ENCODE measurements at regions not wholly inside any gene's neighbourhood (a gene's known extent, or its start where the extent isn't known, plus 50 kb on each side); places are given as distances from the start of the nearest gene placed in this dataset.

GRCh38 chr12:102593134-102593533 is 112.8 kb upstream of the IGF1 start:
- H3K27me3 ChIP-seq = no peaks in the 10 kb centered on the region
- intact Hi-C loops (cut with DNase I; ENCODE audit: low total_unique reads) (no loop called here), in situ Hi-C loops (cut with MboI; ENCODE audit: low pct_ligation_motif_present in 1 of 4, low pct_unique_long_range_greater_than_20kb in 1 of 4, low sequenced_read_pairs in 3 of 4) (no loop called here)
- no peak for TF ChIP-seq POLR2A (IDR thresholded peaks at IDR 0.05)
- no peak for TF ChIP-seq CTCF (IDR thresholded peaks at IDR 0.05)
- no peak for TF ChIP-seq POLR2AphosphoS5 (IDR thresholded peaks at IDR 0.05)
- no peak for TF ChIP-seq EP300 (IDR thresholded peaks at IDR 0.05; ENCODE audit: low read depth)
- no peaks in the 10 kb centered on the region for H3K4me1 ChIP-seq
- H3K4me3 ChIP-seq = no peak overlapping the region
- no peaks in the 10 kb centered on the region for H3K9me3 ChIP-seq
- WGBS, 2 donors (ENCODE audit: low coverage in 1 of 2) = 66 to 71% methylated on average over 3 to 4 of the region's 4 CpGs
- H3K27ac ChIP-seq = no peak overlapping the region
- DNase-seq = no peak
- H3K36me3 ChIP-seq = no peaks in the 10 kb centered on the region

GRCh38 chr12:102592134-102592533 is 111.8 kb upstream of the IGF1 start:
- no peak for DNase-seq
- H3K9me3 ChIP-seq = no peaks in the 10 kb centered on the region
- 73 to 79% methylated on average over 2 to 3 of the region's 3 CpGs for WGBS, 2 donors (ENCODE audit: low coverage in 1 of 2)
- in situ Hi-C loops (cut with MboI; ENCODE audit: low pct_ligation_motif_present in 1 of 4, low pct_unique_long_range_greater_than_20kb in 1 of 4, low sequenced_read_pairs in 3 of 4) (no loop called here), intact Hi-C loops (cut with DNase I; ENCODE audit: low total_unique reads) (no loop called here)
- no peaks in the 10 kb centered on the region for H3K27me3 ChIP-seq
- H3K36me3 ChIP-seq = no peaks in the 10 kb centered on the region
- TF ChIP-seq EP300 (IDR thresholded peaks at IDR 0.05; ENCODE audit: low read depth) (no peak), POLR2AphosphoS5 (IDR thresholded peaks at IDR 0.05) (no peak), CTCF (IDR thresholded peaks at IDR 0.05) (no peak), POLR2A (IDR thresholded peaks at IDR 0.05) (no peak)
- H3K27ac ChIP-seq = no peak overlapping the region
- H3K4me1 ChIP-seq = no peaks in the 10 kb centered on the region
- H3K4me3 ChIP-seq = no peak overlapping the region

GRCh38 chr12:102573237-102573636 is 92.9 kb upstream of the IGF1 start:
- TF ChIP-seq POLR2A (IDR thresholded peaks at IDR 0.05) (no peak), EP300 (IDR thresholded peaks at IDR 0.05; ENCODE audit: low read depth) (no peak)
- Histone ChIP-seq H3K9me3 (no peaks in the 10 kb centered on the region), H3K27ac (no peak overlapping the region), H3K27me3 (no peaks in the 10 kb centered on the region), H3K4me3 (no peak overlapping the region), H3K4me1 (no peaks in the 10 kb centered on the region), H3K36me3 (no peaks in the 10 kb centered on the region)
- intact Hi-C loops (cut with DNase I; ENCODE audit: low total_unique reads) = no loop called here
- no peak for DNase-seq
- in situ Hi-C loops (cut with MboI; ENCODE audit: low pct_ligation_motif_present in 1 of 4, low pct_unique_long_range_greater_than_20kb in 1 of 4, low sequenced_read_pairs in 3 of 4) = no loop called here
- 80 to 86% methylated on average over 1 of the region's 1 CpG for WGBS, 2 donors (ENCODE audit: low coverage in 1 of 2)

GRCh38 chr12:102571889-102572288 is 91.5 kb upstream of the IGF1 start:
- Histone ChIP-seq H3K27ac (no peak overlapping the region), H3K36me3 (no peaks in the 10 kb centered on the region), H3K27me3 (no peaks in the 10 kb centered on the region), H3K9me3 (no peaks in the 10 kb centered on the region), H3K4me3 (no peak overlapping the region), H3K4me1 (no peaks in the 10 kb centered on the region)
- in situ Hi-C loops (cut with MboI; ENCODE audit: low pct_ligation_motif_present in 1 of 4, low pct_unique_long_range_greater_than_20kb in 1 of 4, low sequenced_read_pairs in 3 of 4) (no loop called here), intact Hi-C loops (cut with DNase I; ENCODE audit: low total_unique reads) (no loop called here)
- DNase-seq = no peak
- WGBS, 2 donors (ENCODE audit: low coverage in 1 of 2) = 65 to 78% methylated on average over 2 to 3 of the region's 3 CpGs
- TF ChIP-seq CTCF (IDR thresholded peaks at IDR 0.05) = no peak
- no peak for TF ChIP-seq EP300 (IDR thresholded peaks at IDR 0.05; ENCODE audit: low read depth)
- no peak for TF ChIP-seq POLR2AphosphoS5 (IDR thresholded peaks at IDR 0.05)
- TF ChIP-seq POLR2A (IDR thresholded peaks at IDR 0.05) = no peak

GRCh38 chr12:102570256-102570655 is 89.9 kb upstream of the IGF1 start:
- no peak overlapping the region for H3K27ac ChIP-seq
- no peaks in the 10 kb centered on the region for H3K27me3 ChIP-seq
- intact Hi-C loops (cut with DNase I; ENCODE audit: low total_unique reads) (no loop called here), in situ Hi-C loops (cut with MboI; ENCODE audit: low pct_ligation_motif_present in 1 of 4, low pct_unique_long_range_greater_than_20kb in 1 of 4, low sequenced_read_pairs in 3 of 4) (no loop called here)
- no peak overlapping the region for H3K4me3 ChIP-seq
- TF ChIP-seq EP300 (IDR thresholded peaks at IDR 0.05; ENCODE audit: low read depth) (no peak), POLR2AphosphoS5 (IDR thresholded peaks at IDR 0.05) (no peak)
- no peaks in the 10 kb centered on the region for H3K9me3 ChIP-seq
- H3K36me3 ChIP-seq = no peaks in the 10 kb centered on the region
- DNase-seq = no peak
- 56 to 70% methylated on average over 2 of the region's 2 CpGs for WGBS, 2 donors (ENCODE audit: low coverage in 1 of 2)
- no peaks in the 10 kb centered on the region for H3K4me1 ChIP-seq
